HUES6 (cell line): ENCODE measurements at regions not wholly inside any gene's neighbourhood (a gene's known extent, or its start where the extent isn't known, plus 50 kb on each side); places are given as distances from the start of the nearest gene placed in this dataset.

Experiments used
- H3K27ac ChIP-seq: 2 replicates; pipeline ENCODE4 v1.7.0; 2013; ENCODE audit warnings: low read depth, mild to moderate bottlenecking, low read length, inconsistent platforms
- H3K27me3 ChIP-seq: 2 replicates; pipeline ENCODE4 v1.6.1; 2013; ENCODE audit warnings: low read length; ENCODE audit not compliant: control insufficient read depth, insufficient read depth
- H3K36me3 ChIP-seq: 2 replicates; pipeline ENCODE4 v1.6.1; 2013; ENCODE audit warnings: low read length; ENCODE audit not compliant: control insufficient read depth, insufficient read depth
- H3K4me1 ChIP-seq: 2 replicates; pipeline ENCODE4 v1.6.1; 2013; ENCODE audit warnings: low read length; ENCODE audit not compliant: control insufficient read depth, insufficient read depth
- H3K4me3 ChIP-seq: 2 replicates; pipeline ENCODE4 v1.5.1; 2013; ENCODE audit warnings: low read depth, low read length
- H3K9ac ChIP-seq: one replicate; pipeline ENCODE4 v1.6.1; 2013; ENCODE audit warnings: mild to moderate bottlenecking, low read length
- H3K9me3 ChIP-seq: 2 replicates; pipeline ENCODE4 v1.6.1; 2013; ENCODE audit warnings: low read depth, low read length; ENCODE audit not compliant: control insufficient read depth, insufficient read depth

DNA sequence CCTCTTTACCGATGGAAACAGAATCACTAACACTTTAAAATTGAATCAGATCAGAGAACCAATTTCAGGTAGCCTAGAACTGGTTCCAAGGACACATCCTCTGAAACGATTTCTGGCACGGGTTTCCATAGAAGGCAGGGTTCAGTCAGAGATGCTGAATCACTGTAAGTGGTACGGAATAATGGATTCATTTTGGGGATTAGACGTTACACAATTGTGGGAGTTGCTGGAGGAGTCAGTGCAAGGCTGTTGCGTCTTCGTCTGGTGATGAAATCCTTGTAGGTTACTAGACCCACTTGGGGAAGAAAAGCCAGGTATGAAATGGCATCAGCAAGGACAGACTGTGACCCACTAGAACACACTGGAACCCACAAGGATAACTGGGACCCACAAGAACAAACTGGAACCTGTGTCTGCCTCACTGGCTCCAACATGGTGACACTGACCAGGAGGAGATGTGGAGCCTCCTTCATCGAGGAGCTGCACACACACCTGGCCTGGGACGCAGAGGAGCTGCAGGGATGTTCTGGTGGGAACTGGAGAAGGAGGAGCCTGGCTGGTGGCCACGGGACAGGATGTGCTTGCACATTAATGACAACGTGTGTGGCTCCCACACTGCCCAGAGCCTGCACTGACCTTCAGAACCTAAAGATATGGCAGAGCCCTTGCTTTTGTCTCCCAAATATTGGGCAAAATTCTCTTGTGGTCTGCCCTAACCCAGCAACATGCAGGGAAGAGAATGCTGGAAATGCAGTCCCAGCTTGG lies 105.1 kb downstream of the TRAPPC11 start:
- Histone ChIP-seq H3K9me3 (no peaks in the 10 kb centered on the region), H3K4me3 (no peak overlapping the region), H3K27me3 (no peaks in the 10 kb centered on the region), H3K4me1 (0 out of 2 replicates have a peak, but pooled peaks cover 4% of the 10 kb centered on the region), H3K27ac (no peak overlapping the region), H3K36me3 (no peaks in the 10 kb centered on the region), H3K9ac (no peak overlapping the region)

DNA sequence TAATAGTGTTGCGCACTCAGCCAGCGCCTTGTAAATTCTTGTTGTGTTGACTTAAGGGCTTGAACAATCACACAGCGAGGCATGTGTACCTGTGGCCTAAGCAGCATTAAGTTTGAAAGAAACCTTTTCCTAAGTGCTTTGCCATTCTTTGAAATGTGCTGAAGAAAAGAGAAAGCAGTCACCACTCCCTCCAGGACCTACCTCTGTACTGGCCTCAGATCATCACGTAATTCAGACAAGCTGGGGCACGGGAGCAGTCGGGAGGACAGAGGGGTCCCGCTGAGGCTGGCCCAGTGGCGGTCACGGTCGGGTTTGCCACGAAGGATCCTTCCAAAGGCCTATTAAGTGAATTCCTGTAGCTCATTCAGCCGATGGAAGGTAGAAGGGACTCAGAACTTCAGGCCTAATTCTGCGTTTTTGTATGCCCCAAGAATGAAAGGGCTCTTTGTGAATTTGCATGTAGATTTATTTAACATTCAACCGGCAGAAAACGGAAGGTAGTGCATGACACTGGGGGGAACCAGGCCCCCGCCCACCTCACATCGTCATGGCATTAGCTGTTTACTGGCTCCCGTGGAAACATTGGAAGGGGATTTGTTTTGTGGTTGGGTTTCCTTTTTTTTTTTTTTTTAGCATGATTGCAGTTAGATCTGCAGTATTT lies 106.3 kb downstream of the TRAPPC11 start:
- Histone ChIP-seq H3K27me3 (no peaks in the 10 kb centered on the region), H3K36me3 (no peaks in the 10 kb centered on the region), H3K4me3 (no peak overlapping the region), H3K9ac (no peak overlapping the region), H3K27ac (no peak overlapping the region), H3K4me1 (0 out of 2 replicates have a peak, but pooled peaks cover 4% of the 10 kb centered on the region), H3K9me3 (no peaks in the 10 kb centered on the region)

DNA sequence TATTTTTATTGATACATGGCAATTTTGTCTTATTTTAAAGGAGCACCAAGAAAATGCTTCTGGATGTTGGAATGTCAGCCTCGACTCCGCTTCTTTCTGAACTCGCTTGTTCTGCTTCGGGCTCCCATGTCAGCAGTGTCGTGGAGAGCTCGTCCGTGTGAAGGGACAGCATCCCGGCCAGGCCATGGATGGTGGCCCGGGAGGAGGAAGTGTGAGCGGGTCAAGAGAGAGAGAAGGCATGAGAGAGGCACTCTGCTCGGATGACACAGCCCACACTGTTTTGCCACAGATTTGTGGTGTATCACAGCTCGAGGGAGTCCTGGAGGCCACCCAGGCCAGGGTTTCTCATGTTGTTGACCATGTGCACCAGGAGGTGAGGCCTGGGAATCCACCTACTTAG lies 107.0 kb downstream of the TRAPPC11 start:
- Histone ChIP-seq H3K9ac (no peak overlapping the region), H3K27me3 (no peaks in the 10 kb centered on the region)

GRCh38 chr4:183770906-183771305 lies 111.8 kb downstream of the TRAPPC11 start:
- peaks cover 8% of the 10 kb centered on the region for H3K9me3 ChIP-seq
- no peak overlapping the region for H3K9ac ChIP-seq
- peaks cover 14% of the 10 kb centered on the region for H3K4me1 ChIP-seq
- no peaks in the 10 kb centered on the region for H3K27me3 ChIP-seq
- H3K36me3 ChIP-seq = no peaks in the 10 kb centered on the region
- H3K4me3 ChIP-seq = no peak overlapping the region
- no peak overlapping the region for H3K27ac ChIP-seq

More for the DNA sequence above, 107.0 kb downstream of the TRAPPC11 start:
- Histone ChIP-seq H3K27ac (no peak overlapping the region), H3K9me3 (no peaks in the 10 kb centered on the region), H3K36me3 (no peaks in the 10 kb centered on the region), H3K4me3 (no peak overlapping the region), H3K4me1 (peaks cover 8% of the 10 kb centered on the region; the same call in 1 of the 2 replicates)

- H3K4me1 ChIP-seq = peaks cover 14% of the 10 kb centered on the region
- no peaks in the 10 kb centered on the region for H3K27me3 ChIP-seq
- peaks cover 8% of the 10 kb centered on the region for H3K9me3 ChIP-seq
- no peak overlapping the region for H3K27ac ChIP-seq
- H3K9ac ChIP-seq = no peak overlapping the region
- no peaks in the 10 kb centered on the region for H3K36me3 ChIP-seq
- no peak overlapping the region for H3K4me3 ChIP-seq
Observed at GRCh38 chr4:183772361-183772760, 113.3 kb downstream of the TRAPPC11 start.

DNA sequence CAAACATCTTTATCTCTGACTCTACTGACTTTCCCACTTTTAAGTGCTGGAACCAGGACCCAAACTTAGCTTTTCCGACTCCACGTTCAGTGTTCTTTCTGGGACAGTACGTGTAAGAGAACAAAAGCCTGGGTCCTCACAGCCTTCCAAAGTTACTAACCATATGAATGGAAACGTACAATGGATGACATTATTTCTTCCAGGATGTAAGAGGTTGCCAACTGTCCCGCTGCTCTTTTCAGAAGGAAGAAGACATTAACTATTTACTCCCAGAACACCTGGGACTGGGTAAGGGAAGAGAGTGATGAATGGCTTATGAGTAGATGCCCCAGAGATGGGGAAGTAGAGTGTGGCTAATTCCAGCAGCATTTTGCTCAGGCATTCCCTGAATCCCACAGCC lies 114.7 kb downstream of the TRAPPC11 start:
- Histone ChIP-seq H3K27ac (no peak overlapping the region), H3K4me3 (no peak overlapping the region), H3K27me3 (no peaks in the 10 kb centered on the region), H3K4me1 (peaks cover 14% of the 10 kb centered on the region), H3K9me3 (peaks cover 8% of the 10 kb centered on the region), H3K9ac (no peak overlapping the region), H3K36me3 (no peaks in the 10 kb centered on the region)

DNA sequence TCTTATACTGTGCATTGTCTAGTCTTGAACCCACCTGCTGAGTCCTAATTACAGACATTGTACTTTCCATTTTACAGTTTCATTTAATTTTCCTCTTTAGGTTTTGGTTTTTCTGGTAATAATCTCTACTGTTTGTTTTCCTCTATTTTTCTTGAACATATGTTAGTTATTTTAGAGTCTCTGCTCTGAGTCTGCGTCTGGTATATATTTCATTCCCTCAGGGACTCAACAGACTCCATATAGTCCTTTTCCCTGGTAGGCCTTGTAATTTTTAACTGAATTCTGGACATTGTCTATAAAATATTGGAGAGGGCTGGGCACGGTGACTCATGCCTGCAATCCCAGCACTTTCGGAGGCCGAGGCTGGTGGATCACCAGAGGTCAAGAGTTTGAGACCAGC lies 121.8 kb upstream of the STOX2 start:
- no peak overlapping the region for H3K4me3 ChIP-seq
- no peaks in the 10 kb centered on the region for H3K27me3 ChIP-seq
- peaks cover 7% of the 10 kb centered on the region for H3K4me1 ChIP-seq
- H3K27ac ChIP-seq = no peak overlapping the region
- no peak overlapping the region for H3K9ac ChIP-seq
- H3K9me3 ChIP-seq = no peaks in the 10 kb centered on the region
- H3K36me3 ChIP-seq = no peaks in the 10 kb centered on the region

GRCh38 chr4:183783991-183784553 lies 121.0 kb upstream of the STOX2 start:
- 0 out of 2 replicates have a peak, but pooled peaks cover 2% of the 10 kb centered on the region for H3K9me3 ChIP-seq
- H3K4me1 ChIP-seq = peaks cover 7% of the 10 kb centered on the region
- H3K4me3 ChIP-seq = no peak overlapping the region
- no peak overlapping the region for H3K9ac ChIP-seq
- no peaks in the 10 kb centered on the region for H3K36me3 ChIP-seq
- H3K27me3 ChIP-seq = no peaks in the 10 kb centered on the region
- H3K27ac ChIP-seq = no peak overlapping the region

DNA sequence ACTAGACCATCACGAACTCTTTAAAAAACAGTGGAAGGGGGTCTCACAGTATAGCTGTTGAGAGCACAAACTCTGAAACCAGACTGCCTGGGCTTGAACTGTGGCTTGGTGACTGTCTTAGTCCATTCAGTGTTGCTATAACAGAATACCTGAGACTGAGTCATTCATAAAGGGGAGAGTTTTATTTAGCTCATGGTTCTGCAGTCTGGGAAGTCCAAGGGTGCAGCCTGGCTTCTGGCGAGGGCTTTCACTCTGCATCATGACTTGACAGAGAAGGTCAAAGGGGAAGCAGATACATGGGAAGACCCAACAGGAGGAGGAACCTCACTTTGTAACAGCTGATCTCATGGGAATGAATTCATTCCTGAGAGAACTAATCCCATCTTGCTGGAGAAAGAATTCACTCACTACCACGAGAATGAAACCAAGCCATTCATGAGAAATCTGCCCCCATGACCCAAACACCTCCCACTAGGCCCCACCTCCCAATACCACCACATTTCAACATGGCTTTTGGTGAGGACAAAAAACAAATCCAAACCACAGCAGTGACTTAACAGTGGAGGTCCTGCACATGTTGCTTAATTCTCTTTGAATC lies 116.7 kb upstream of the STOX2 start:
- Histone ChIP-seq H3K9me3 (peaks cover 17% of the 10 kb centered on the region), H3K9ac (no peak overlapping the region), H3K27me3 (no peaks in the 10 kb centered on the region), H3K4me1 (peaks cover 7% of the 10 kb centered on the region), H3K36me3 (no peaks in the 10 kb centered on the region), H3K27ac (no peak overlapping the region), H3K4me3 (no peak overlapping the region)

DNA sequence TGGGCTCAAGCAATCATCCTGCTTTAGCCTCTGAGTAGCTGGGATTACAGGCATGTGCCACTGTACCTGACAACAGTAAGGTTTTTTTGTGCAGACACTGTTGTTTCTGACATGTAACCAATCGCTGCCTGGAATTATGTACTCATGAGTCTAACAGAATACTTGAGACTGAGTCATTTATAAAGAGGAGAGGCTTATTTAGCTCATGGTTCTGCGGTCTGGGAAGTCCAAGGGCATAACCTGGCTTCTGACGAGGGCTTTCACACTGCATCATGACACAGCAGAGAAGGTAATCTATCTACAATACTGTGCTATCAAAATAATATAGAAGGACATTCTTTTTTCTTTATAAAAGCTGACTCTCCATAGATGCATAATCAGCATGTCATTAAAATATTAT lies 115.5 kb upstream of the STOX2 start:
- no peaks in the 10 kb centered on the region for H3K36me3 ChIP-seq
- no peaks in the 10 kb centered on the region for H3K27me3 ChIP-seq
- no peak overlapping the region for H3K27ac ChIP-seq
- no peaks in the 10 kb centered on the region for H3K4me1 ChIP-seq
- H3K9ac ChIP-seq = no peak overlapping the region
- no peak overlapping the region for H3K4me3 ChIP-seq
- H3K9me3 ChIP-seq = peaks cover 30% of the 10 kb centered on the region

DNA sequence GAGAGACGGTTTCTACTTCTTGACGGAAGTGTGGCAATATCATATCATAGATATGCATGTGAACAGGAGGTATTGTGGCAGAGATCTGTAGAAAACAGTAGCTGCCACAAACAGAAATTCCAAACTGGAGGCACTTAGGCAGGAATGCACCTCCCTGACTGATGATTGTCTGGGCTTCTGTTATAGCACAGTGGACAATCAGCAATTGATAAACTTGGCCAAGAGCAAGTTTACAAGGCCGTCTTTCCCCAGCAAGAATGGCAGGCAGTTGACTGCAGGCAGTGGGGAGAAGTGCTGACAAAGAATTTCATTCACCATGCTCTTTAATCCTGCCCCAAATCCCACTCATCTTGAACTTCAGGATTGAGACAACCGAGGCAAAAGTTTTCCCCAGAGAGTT lies 114.4 kb upstream of the STOX2 start:
- Histone ChIP-seq H3K27me3 (peaks cover 2% of the 10 kb centered on the region), H3K4me1 (no peaks in the 10 kb centered on the region), H3K4me3 (no peak overlapping the region), H3K9ac (no peak overlapping the region), H3K36me3 (no peaks in the 10 kb centered on the region), H3K27ac (no peak overlapping the region), H3K9me3 (peaks cover 33% of the 10 kb centered on the region)
